Mucosa of rectum (tissue), 2 donors: ENCODE measurements at regions not wholly inside any gene's neighbourhood (a gene's known extent, or its start where the extent isn't known, plus 50 kb on each side); places are given as distances from the start of the nearest gene placed in this dataset.

Source experiments
- H3K27ac ChIP-seq, 2 donors: one replicate each; pipeline ENCODE4 v1.7.0; 2013; ENCODE audit warnings: inconsistent platforms in 2 of 2, low read depth in 2 of 2, low read length in 2 of 2
- H3K27me3 ChIP-seq, 2 donors: one replicate each; pipeline ENCODE4 v1.7.0; 2013; ENCODE audit warnings: low read length in 2 of 2; ENCODE audit not compliant: control insufficient read depth in 2 of 2, insufficient read depth in 2 of 2
- H3K36me3 ChIP-seq, 2 donors: one replicate each; pipeline ENCODE4 v1.7.0; 2013; ENCODE audit warnings: low read length in 2 of 2; ENCODE audit not compliant: control insufficient read depth in 2 of 2, insufficient read depth in 2 of 2
- H3K4me1 ChIP-seq, 2 donors: one replicate each; pipeline ENCODE4 v1.7.0; 2013; ENCODE audit warnings: low read length in 2 of 2, mild to moderate bottlenecking in 1 of 2; ENCODE audit not compliant: control insufficient read depth in 2 of 2, insufficient read depth in 2 of 2
- H3K4me3 ChIP-seq, 2 donors: one replicate each; pipeline ENCODE4 v1.7.0; 2013; ENCODE audit warnings: low read length in 2 of 2
- H3K9ac ChIP-seq, 2 donors: one replicate each; pipeline ENCODE4 v1.7.0; 2013; ENCODE audit warnings: low read length in 2 of 2, low read depth in 1 of 2, mild to moderate bottlenecking in 1 of 2
- H3K9me3 ChIP-seq, 2 donors: one replicate each; pipeline ENCODE4 v1.7.0; 2013; ENCODE audit warnings: low read length in 2 of 2; ENCODE audit not compliant: control insufficient read depth in 2 of 2
- donor health status: healthy.
- donor health status: Normal muscosa, but diverticular disease.

- H3K36me3 ChIP-seq = no peaks in the 10 kb centered on the region
- H3K9ac ChIP-seq = no peak overlapping the region
- no peaks in the 10 kb centered on the region for H3K9me3 ChIP-seq
- H3K27me3 ChIP-seq = no peaks in the 10 kb centered on the region
- no peaks in the 10 kb centered on the region for H3K4me1 ChIP-seq
- no peak overlapping the region for H3K27ac ChIP-seq
- H3K4me3 ChIP-seq = no peak overlapping the region
Measured at GRCh38 chr10:78290131-78290750, 256.6 kb downstream of the RPS24 start.

GRCh38 chr10:78291722-78292121, 258.1 kb downstream of the RPS24 start:
- Histone ChIP-seq H3K9me3 (no peaks in the 10 kb centered on the region), H3K36me3 (no peaks in the 10 kb centered on the region), H3K4me3 (no peak overlapping the region), H3K27me3 (no peaks in the 10 kb centered on the region), H3K9ac (no peak overlapping the region), H3K27ac (no peak overlapping the region), H3K4me1 (no peaks in the 10 kb centered on the region)

- Histone ChIP-seq H3K27ac (no peak overlapping the region), H3K9ac (no peak overlapping the region), H3K27me3 (no peaks in the 10 kb centered on the region), H3K36me3 (no peaks in the 10 kb centered on the region), H3K4me3 (no peak overlapping the region), H3K9me3 (no peaks in the 10 kb centered on the region), H3K4me1 (no peaks in the 10 kb centered on the region)
Measured at GRCh38 chr10:78292250-78292981, 258.8 kb downstream of the RPS24 start.

GRCh38 chr10:78292982-78293865, 259.6 kb downstream of the RPS24 start:
- H3K4me1 ChIP-seq = no peaks in the 10 kb centered on the region
- H3K9ac ChIP-seq = no peak overlapping the region
- no peaks in the 10 kb centered on the region for H3K36me3 ChIP-seq
- H3K4me3 ChIP-seq = no peak overlapping the region
- H3K27me3 ChIP-seq = no peaks in the 10 kb centered on the region
- H3K9me3 ChIP-seq = no peaks in the 10 kb centered on the region
- H3K27ac ChIP-seq = no peak overlapping the region

GRCh38 chr10:78295242-78295641, 261.6 kb downstream of the RPS24 start:
- H3K27ac ChIP-seq = no peak overlapping the region
- H3K9me3 ChIP-seq = no peaks in the 10 kb centered on the region
- no peaks in the 10 kb centered on the region for H3K27me3 ChIP-seq
- H3K4me1 ChIP-seq = peaks cover 0 to 3% of the 10 kb centered on the region in 2 donors
- H3K4me3 ChIP-seq = no peak overlapping the region
- no peaks in the 10 kb centered on the region for H3K36me3 ChIP-seq
- H3K9ac ChIP-seq = no peak overlapping the region

- Histone ChIP-seq H3K27me3 (no peaks in the 10 kb centered on the region), H3K4me1 (peaks cover 0 to 3% of the 10 kb centered on the region in 2 donors)
Measured at GRCh38 chr10:78296785-78297184, 263.1 kb downstream of the RPS24 start.

GRCh38 chr10:78297997-78298396, 264.3 kb downstream of the RPS24 start:
- H3K9me3 ChIP-seq = no peaks in the 10 kb centered on the region
- no peak overlapping the region for H3K9ac ChIP-seq
- H3K4me3 ChIP-seq = no peak overlapping the region
- H3K36me3 ChIP-seq = no peaks in the 10 kb centered on the region
- no peaks in the 10 kb centered on the region for H3K27me3 ChIP-seq
- H3K27ac ChIP-seq = no peak overlapping the region
- peaks cover 6 to 11% of the 10 kb centered on the region in 2 donors for H3K4me1 ChIP-seq

More at GRCh38 chr10:78296785-78297184, 263.1 kb downstream of the RPS24 start:
- Histone ChIP-seq H3K9ac (no peak overlapping the region), H3K27ac (no peak overlapping the region), H3K9me3 (no peaks in the 10 kb centered on the region), H3K36me3 (no peaks in the 10 kb centered on the region), H3K4me3 (no peak overlapping the region)

GRCh38 chr10:78298835-78299234, 265.2 kb downstream of the RPS24 start:
- Histone ChIP-seq H3K4me3 (no peak overlapping the region), H3K27me3 (no peaks in the 10 kb centered on the region), H3K9ac (no peak overlapping the region), H3K4me1 (peaks cover 6 to 14% of the 10 kb centered on the region in 2 donors), H3K36me3 (no peaks in the 10 kb centered on the region), H3K9me3 (no peaks in the 10 kb centered on the region), H3K27ac (no peak overlapping the region)

GRCh38 chr10:78299851-78300468, 266.3 kb downstream of the RPS24 start:
- no peaks in the 10 kb centered on the region for H3K9me3 ChIP-seq
- peak overlapping the region; percentile 47 to 56 for H3K27ac ChIP-seq
- peaks cover 6 to 14% of the 10 kb centered on the region in 2 donors for H3K4me1 ChIP-seq
- no peaks in the 10 kb centered on the region for H3K27me3 ChIP-seq
- H3K4me3 ChIP-seq = no peak overlapping the region
- H3K9ac ChIP-seq = no peak overlapping the region
- H3K36me3 ChIP-seq = no peaks in the 10 kb centered on the region
